ENCODE measurements at regions not wholly inside any gene's neighbourhood (a gene's known extent, or its start where the extent isn't known, plus 50 kb on each side); places are given as distances from the start of the nearest gene placed in this dataset.

- DNase-seq = no peak
Observed at GRCh38 chr1:209232197-209232596, 351.3 kb upstream of the CAMK1G start.

GRCh38 chr1:209232759-209233158, 350.8 kb upstream of the CAMK1G start:
- no peak for DNase-seq

GRCh38 chr1:209235166-209235565, 348.3 kb upstream of the CAMK1G start:
- no peak for DNase-seq

GRCh38 chr1:209238356-209238755, 345.2 kb upstream of the CAMK1G start:
- no peak for DNase-seq

GRCh38 chr1:209240351-209240750, 343.2 kb upstream of the CAMK1G start:
- no peak for DNase-seq

- DNase-seq = no peak
Observed at GRCh38 chr1:209241487-209241886, 342.0 kb upstream of the CAMK1G start.

- peak; percentile 21 for DNase-seq
Observed at GRCh38 chr1:209248649-209249279, 334.8 kb upstream of the CAMK1G start.

GRCh38 chr1:209249280-209249670, 334.2 kb upstream of the CAMK1G start:
- DNase-seq = peak; percentile 7

- DNase-seq = no peak
Observed at GRCh38 chr1:209249785-209250440, 333.6 kb upstream of the CAMK1G start.

GRCh38 chr1:209250861-209251636, 332.5 kb upstream of the CAMK1G start:
- DNase-seq = no peak

- no peak for DNase-seq
Observed at GRCh38 chr1:209256766-209257350, 326.7 kb upstream of the CAMK1G start.

GRCh38 chr1:209257454-209257853, 326.1 kb upstream of the CAMK1G start:
- no peak for DNase-seq

GRCh38 chr1:209260136-209260535, 323.4 kb upstream of the CAMK1G start:
- DNase-seq = no peak

- DNase-seq = no peak
Observed at GRCh38 chr1:209262631-209263030, 320.9 kb upstream of the CAMK1G start.

- no peak for DNase-seq
Observed at GRCh38 chr1:209265301-209265700, 318.2 kb upstream of the CAMK1G start.

GRCh38 chr1:209266590-209267205, 316.8 kb upstream of the CAMK1G start:
- DNase-seq = no peak

- DNase-seq = no peak
Observed at GRCh38 chr1:209267968-209268367, 315.5 kb upstream of the CAMK1G start.

- no peak for DNase-seq
Observed at GRCh38 chr1:209268479-209268878, 315.0 kb upstream of the CAMK1G start.

GRCh38 chr1:209276321-209276720, 307.2 kb upstream of the CAMK1G start:
- DNase-seq = no peak

- no peak for DNase-seq
Observed at GRCh38 chr1:209277662-209278061, 305.9 kb upstream of the CAMK1G start.

- DNase-seq = no peak
Observed at GRCh38 chr1:209291715-209292114, 291.8 kb upstream of the CAMK1G start.

GRCh38 chr1:209302779-209303568, 280.5 kb upstream of the CAMK1G start:
- DNase-seq = no peak

Measured in right kidney (tissue), 1 donor.